ENCODE measurements at regions not wholly inside any gene's neighbourhood (a gene's known extent, or its start where the extent isn't known, plus 50 kb on each side); places are given as distances from the start of the nearest gene placed in this dataset.

DNA sequence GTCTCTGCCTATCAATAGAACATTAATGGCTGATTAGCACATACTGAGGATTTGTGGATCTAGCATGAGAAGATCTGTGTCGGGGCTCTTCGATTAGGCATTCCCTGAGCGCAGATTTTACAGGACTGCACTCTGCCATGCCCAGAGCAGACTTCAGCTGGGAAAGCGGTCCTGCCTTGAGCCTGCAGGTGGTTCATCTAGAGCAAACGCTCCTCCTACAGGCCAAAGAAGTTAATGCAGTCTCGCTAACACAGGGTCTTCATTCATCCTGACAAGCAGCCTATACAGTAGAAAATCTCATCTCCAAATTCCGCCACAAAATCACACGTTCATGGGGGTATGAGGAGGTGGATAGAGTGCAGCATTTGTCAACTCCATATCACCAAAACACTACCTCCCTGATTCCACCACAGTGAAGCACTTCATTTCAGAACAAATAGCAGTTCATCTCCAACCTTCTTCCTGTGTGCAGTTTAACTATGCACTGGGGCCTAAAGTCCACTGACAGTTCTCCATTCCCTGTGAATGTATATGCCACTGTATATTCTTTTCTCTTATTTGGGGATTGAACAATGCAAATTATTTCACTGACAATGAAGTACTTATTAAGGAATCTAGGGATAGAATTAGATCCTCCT is 405.8 kb downstream of the IGSF11 start:
- no peaks in the 10 kb centered on the region for H3K27me3 ChIP-seq (replicated peaks in 1 of 7)
- no peak overlapping the region for H3K27ac ChIP-seq
- intact Hi-C loops (cut with DNase I; ENCODE audit: low total_unique reads), result no loop called here
- no peak overlapping the region for H3K4me3 ChIP-seq
- no peak for DNase-seq
- H3K4me1 ChIP-seq, result no peaks in the 10 kb centered on the region
- H3K9me3 ChIP-seq, result no peaks in the 10 kb centered on the region
- TF ChIP-seq POLR2AphosphoS5 (IDR thresholded peaks at IDR 0.05) (no peak), POLR2A (IDR thresholded peaks at IDR 0.05) (no peak)
- TF ChIP-seq, protein P1, sequence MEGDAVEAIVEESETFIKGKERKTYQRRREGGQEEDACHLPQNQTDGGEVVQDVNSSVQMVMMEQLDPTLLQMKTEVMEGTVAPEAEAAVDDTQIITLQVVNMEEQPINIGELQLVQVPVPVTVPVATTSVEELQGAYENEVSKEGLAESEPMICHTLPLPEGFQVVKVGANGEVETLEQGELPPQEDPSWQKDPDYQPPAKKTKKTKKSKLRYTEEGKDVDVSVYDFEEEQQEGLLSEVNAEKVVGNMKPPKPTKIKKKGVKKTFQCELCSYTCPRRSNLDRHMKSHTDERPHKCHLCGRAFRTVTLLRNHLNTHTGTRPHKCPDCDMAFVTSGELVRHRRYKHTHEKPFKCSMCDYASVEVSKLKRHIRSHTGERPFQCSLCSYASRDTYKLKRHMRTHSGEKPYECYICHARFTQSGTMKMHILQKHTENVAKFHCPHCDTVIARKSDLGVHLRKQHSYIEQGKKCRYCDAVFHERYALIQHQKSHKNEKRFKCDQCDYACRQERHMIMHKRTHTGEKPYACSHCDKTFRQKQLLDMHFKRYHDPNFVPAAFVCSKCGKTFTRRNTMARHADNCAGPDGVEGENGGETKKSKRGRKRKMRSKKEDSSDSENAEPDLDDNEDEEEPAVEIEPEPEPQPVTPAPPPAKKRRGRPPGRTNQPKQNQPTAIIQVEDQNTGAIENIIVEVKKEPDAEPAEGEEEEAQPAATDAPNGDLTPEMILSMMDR (IDR thresholded peaks at IDR 0.05 in 8 of 11, conservative IDR thresholded peaks at IDR 0.05 in 3 of 11), result peak in 10 of 11 experiments; percentile 8 to 67 (median 50)
- H3K36me3 ChIP-seq, result no peaks in the 10 kb centered on the region
- 15 to 20% (median 18%) methylated on average over 7 to 8 of the region's 8 CpGs for WGBS, 5 donors

- intact Hi-C loops (cut with DNase I; ENCODE audit: low total_unique reads), result no loop called here
- H3K27me3 ChIP-seq (replicated peaks in 1 of 7), result no peaks in the 10 kb centered on the region
- H3K4me1 ChIP-seq, result no peaks in the 10 kb centered on the region
- H3K9me3 ChIP-seq, result no peaks in the 10 kb centered on the region
- WGBS, 5 donors, result 65 to 83% (median 75%) methylated on average over 2 of the region's 2 CpGs
- no peaks in the 10 kb centered on the region for H3K36me3 ChIP-seq
- DNase-seq, result no peak
- TF ChIP-seq, protein P1 (IDR thresholded peaks at IDR 0.05 in 8 of 11, conservative IDR thresholded peaks at IDR 0.05 in 3 of 11), result no peak
- no peak for TF ChIP-seq POLR2A (IDR thresholded peaks at IDR 0.05)
- H3K27ac ChIP-seq, result no peak overlapping the region
- H3K4me3 ChIP-seq, result no peak overlapping the region
Observed at GRCh38 chr3:118629821-118630220, 404.8 kb downstream of the IGSF11 start.

DNA sequence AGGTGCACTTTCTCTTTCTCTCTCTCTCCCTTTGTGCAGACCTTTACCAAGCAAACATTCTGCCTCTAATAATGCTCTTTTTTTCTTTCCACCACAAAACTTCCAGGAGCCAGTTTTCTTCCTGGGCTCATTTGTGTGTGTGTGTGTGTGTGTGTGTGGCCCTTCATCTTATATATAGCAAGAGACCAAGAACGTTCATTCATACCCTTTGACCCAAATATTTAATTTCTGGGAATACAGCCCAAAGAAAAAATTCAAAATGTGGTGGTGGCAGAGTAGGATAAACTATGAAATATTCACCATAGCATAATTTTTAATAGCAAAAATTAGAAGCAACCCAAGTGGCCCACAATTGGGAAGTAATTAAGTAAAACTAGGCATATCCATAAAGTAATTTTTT is 398.9 kb downstream of the IGSF11 start:
- H3K36me3 ChIP-seq, result no peaks in the 10 kb centered on the region
- intact Hi-C loops (cut with DNase I; ENCODE audit: low total_unique reads), result no loop called here
- H3K27me3 ChIP-seq (replicated peaks in 1 of 7), result peaks cover 0 to 14% (median 0%) of the 10 kb centered on the region in 7 donors
- no peak overlapping the region for H3K27ac ChIP-seq
- H3K9me3 ChIP-seq, result no peaks in the 10 kb centered on the region
- no peaks in the 10 kb centered on the region for H3K4me1 ChIP-seq
- WGBS, 5 donors, result 40 to 67% (median 65%) methylated on average over 1 of the region's 1 CpG
- no peak overlapping the region for H3K4me3 ChIP-seq
- DNase-seq, result no peak
- TF ChIP-seq POLR2A (IDR thresholded peaks at IDR 0.05) (no peak), POLR2AphosphoS5 (IDR thresholded peaks at IDR 0.05) (no peak)
- TF ChIP-seq, protein P1 (IDR thresholded peaks at IDR 0.05 in 8 of 11, conservative IDR thresholded peaks at IDR 0.05 in 3 of 11), result no peak

- no peak for DNase-seq
- TF ChIP-seq POLR2AphosphoS5 (IDR thresholded peaks at IDR 0.05) (no peak), POLR2A (IDR thresholded peaks at IDR 0.05) (no peak)
- TF ChIP-seq, protein P1 (IDR thresholded peaks at IDR 0.05 in 8 of 11, conservative IDR thresholded peaks at IDR 0.05 in 3 of 11), result no peak
- Histone ChIP-seq H3K9me3 (no peaks in the 10 kb centered on the region), H3K36me3 (no peaks in the 10 kb centered on the region), H3K27ac (no peak overlapping the region), H3K4me1 (no peaks in the 10 kb centered on the region), H3K4me3 (no peak overlapping the region), H3K27me3 (replicated peaks in 1 of 7) (peaks cover 0 to 14% (median 0%) of the 10 kb centered on the region in 7 donors)
- intact Hi-C loops (cut with DNase I; ENCODE audit: low total_unique reads), result no loop called here
- 60 to 65% (median 63%) methylated on average over 4 of the region's 4 CpGs for WGBS, 5 donors
Observed at GRCh38 chr3:118636841-118637240, 397.8 kb downstream of the IGSF11 start.

All from spleen (tissue), 11 donors.